ENCODE measurements at regions not wholly inside any gene's neighbourhood (a gene's known extent, or its start where the extent isn't known, plus 50 kb on each side); places are given as distances from the start of the nearest gene placed in this dataset.

GRCh38 chr4:37051111-37051510, 193.4 kb upstream of the NWD2 start:
- no peak for TF ChIP-seq CTCF (IDR thresholded peaks at IDR 0.05)
- no peak for TF ChIP-seq POLR2A (IDR thresholded peaks at IDR 0.05)
